Activated CD8-positive, alpha-beta T cell treated with anti-CD3 and anti-CD28 coated beads for 36 hours (primary cell): ENCODE measurements at regions not wholly inside any gene's neighbourhood (a gene's known extent, or its start where the extent isn't known, plus 50 kb on each side); places are given as distances from the start of the nearest gene placed in this dataset.

ENCODE experiments used
- ATAC-seq: fragments of 200-7000 bp; cut with Tn5 transposase; one replicate; pipeline ENCODE4 v1.10.0; 2021; ENCODE audit warnings: mild to moderate bottlenecking, moderate library complexity
- CTCF ChIA-PET: fragments of 350-600 bp; sonication (Branson Sonifier 250); formaldehyde crosslinking; loops from one replicate; lab custom pipeline; 2021; ENCODE audit warnings: antibody characterized with exemption; lab: Charles Lee
- POLR2A ChIA-PET: fragments of 350-600 bp; sonication (Branson Sonifier 250); formaldehyde crosslinking; loops from one replicate; lab custom pipeline; 2021; ENCODE audit warnings: antibody characterized with exemption; lab: Charles Lee
- DNase-seq: peaks from one replicate; pipeline ENCODE4 v3.0.0-alpha.2; 2020
- H3K27ac Mint-ChIP-seq: one replicate; pipeline ENCODE4 v1.8.0; 2021; ENCODE audit warnings: mild to moderate bottlenecking, mixed read lengths
- H3K27me3 Mint-ChIP-seq: one replicate; pipeline ENCODE4 v1.8.0; 2021; ENCODE audit warnings: mixed read lengths
- H3K36me3 Mint-ChIP-seq: one replicate; pipeline ENCODE4 v1.8.0; 2021; ENCODE audit warnings: low read depth, mixed read lengths
- H3K4me1 Mint-ChIP-seq: one replicate; pipeline ENCODE4 v1.8.0; 2021; ENCODE audit warnings: low read depth, mixed read lengths
- H3K4me3 Mint-ChIP-seq: one replicate; pipeline ENCODE4 v1.8.0; 2021; ENCODE audit warnings: mild to moderate bottlenecking, moderate library complexity, mixed read lengths
- H3K9me3 Mint-ChIP-seq: one replicate; pipeline ENCODE4 v1.8.0; 2021; ENCODE audit warnings: mixed read lengths
- intact Hi-C: fragments of 100-400 bp; cut with micrococcal nuclease; formaldehyde crosslinking; loops from one replicate; pipeline ENCODE4 v1.10.0; 2022
- TF ChIP-seq, protein P1 (sequence below): fragments of 200-600 bp; IDR thresholded peaks from one replicate; pipeline ENCODE4 v1.8.0; 2022; ENCODE audit warnings: antibody characterized with exemption, mild to moderate bottlenecking

DNA sequence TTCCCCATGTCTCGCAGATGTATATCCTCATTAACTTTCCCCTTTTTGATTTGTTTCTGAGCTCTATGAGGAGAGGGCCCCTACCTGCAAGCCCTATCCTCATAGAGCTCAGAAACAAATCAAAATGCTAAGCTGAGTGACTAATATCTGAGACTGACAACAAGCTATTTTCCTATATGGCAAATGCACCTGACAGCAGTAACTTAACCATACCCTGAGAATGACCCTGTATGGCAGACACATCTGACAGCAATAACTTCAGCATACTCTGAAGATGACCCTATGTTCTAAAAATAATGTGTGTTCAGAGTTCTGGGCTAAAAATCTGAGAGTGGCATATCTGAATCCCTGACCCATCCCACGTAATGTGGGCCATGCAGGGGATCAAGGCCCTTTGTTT lies 79.0 kb upstream of the MEI4 start:
- H3K4me1 Mint-ChIP-seq: no peaks in the 10 kb centered on the region
- ATAC-seq (no peak), DNase-seq (no peak)
- no peaks in the 10 kb centered on the region for H3K36me3 Mint-ChIP-seq
- intact Hi-C loops: no loop called here
- no peaks in the 10 kb centered on the region for H3K27me3 Mint-ChIP-seq
- TF ChIP-seq, protein P1, sequence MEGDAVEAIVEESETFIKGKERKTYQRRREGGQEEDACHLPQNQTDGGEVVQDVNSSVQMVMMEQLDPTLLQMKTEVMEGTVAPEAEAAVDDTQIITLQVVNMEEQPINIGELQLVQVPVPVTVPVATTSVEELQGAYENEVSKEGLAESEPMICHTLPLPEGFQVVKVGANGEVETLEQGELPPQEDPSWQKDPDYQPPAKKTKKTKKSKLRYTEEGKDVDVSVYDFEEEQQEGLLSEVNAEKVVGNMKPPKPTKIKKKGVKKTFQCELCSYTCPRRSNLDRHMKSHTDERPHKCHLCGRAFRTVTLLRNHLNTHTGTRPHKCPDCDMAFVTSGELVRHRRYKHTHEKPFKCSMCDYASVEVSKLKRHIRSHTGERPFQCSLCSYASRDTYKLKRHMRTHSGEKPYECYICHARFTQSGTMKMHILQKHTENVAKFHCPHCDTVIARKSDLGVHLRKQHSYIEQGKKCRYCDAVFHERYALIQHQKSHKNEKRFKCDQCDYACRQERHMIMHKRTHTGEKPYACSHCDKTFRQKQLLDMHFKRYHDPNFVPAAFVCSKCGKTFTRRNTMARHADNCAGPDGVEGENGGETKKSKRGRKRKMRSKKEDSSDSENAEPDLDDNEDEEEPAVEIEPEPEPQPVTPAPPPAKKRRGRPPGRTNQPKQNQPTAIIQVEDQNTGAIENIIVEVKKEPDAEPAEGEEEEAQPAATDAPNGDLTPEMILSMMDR: no peak
- ChIA-PET POLR2A (no interaction called here), CTCF (no interaction called here)
- H3K4me3 Mint-ChIP-seq: no peak overlapping the region
- no peaks in the 10 kb centered on the region for H3K9me3 Mint-ChIP-seq
- no peak overlapping the region for H3K27ac Mint-ChIP-seq

DNA sequence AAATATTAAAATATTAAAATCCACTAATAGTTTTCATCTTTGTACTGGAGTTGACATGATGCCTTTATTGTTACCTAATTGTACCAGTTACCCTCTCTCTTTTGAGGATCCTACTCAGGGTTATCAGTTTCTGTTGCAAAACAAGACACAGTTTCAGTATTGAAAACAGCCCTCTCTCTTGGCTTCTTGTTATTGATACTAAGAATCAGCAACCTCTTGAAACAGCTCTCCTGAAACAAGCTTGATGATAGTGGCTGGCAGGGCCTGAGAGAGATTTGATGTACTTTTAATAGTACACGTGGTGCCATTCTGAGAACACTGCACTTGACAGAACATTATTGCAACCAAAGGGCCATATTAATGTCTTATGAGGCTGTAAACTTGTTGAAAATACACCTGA lies 64.9 kb upstream of the MEI4 start:
- ChIA-PET CTCF (no interaction called here), POLR2A (interaction anchor here (0.6 kb wide), 1 partner anchor 9 kb away, joined by 3 read pairs; no protein-coding TSS in a partner anchor)
- intact Hi-C loops: no loop called here
- no peaks in the 10 kb centered on the region for H3K36me3 Mint-ChIP-seq
- TF ChIP-seq, protein P1: no peak
- no peak overlapping the region for H3K27ac Mint-ChIP-seq
- ATAC-seq (no peak), DNase-seq (no peak)
- H3K4me3 Mint-ChIP-seq: no peak overlapping the region
- H3K4me1 Mint-ChIP-seq: no peaks in the 10 kb centered on the region
- no peaks in the 10 kb centered on the region for H3K27me3 Mint-ChIP-seq
- H3K9me3 Mint-ChIP-seq: peaks cover 3% of the 10 kb centered on the region
